ENCODE measurements at regions not wholly inside any gene's neighbourhood (a gene's known extent, or its start where the extent isn't known, plus 50 kb on each side); places are given as distances from the start of the nearest gene placed in this dataset.

- TF ChIP-seq CTCF (conservative IDR thresholded peaks at IDR 0.05; ENCODE audit: low read depth, low read length) (no peak), EZH2 (IDR thresholded peaks at IDR 0.05; ENCODE audit: low read length, unreplicated experiment) (no peak), EZH2phosphoT487 (IDR thresholded peaks at IDR 0.05; ENCODE audit: borderline replicate concordance, low read length) (no peak)
Measured at GRCh38 chr11:96614846-96615245, 225.0 kb downstream of the JRKL start.
